Lung (tissue), 11 donors: ENCODE measurements at regions not wholly inside any gene's neighbourhood (a gene's known extent, or its start where the extent isn't known, plus 50 kb on each side); places are given as distances from the start of the nearest gene placed in this dataset.

ENCODE experiments used
- ATAC-seq: fragments of 200-7000 bp; cut with Tn5 transposase; one replicate; pipeline ENCODE4 v1.9.1; 2020; ENCODE audit warnings: moderate number of reproducible peaks; ENCODE audit not compliant: insufficient read depth, low FRiP score
- DNase-seq, 3 donors: peaks; one replicate each; pipeline ENCODE4 v3.0.0-alpha.2; 2013 to 2017
- H3K27ac ChIP-seq, 2 donors: one replicate each; pipeline ENCODE4 v1.5.1; 2013; ENCODE audit warnings: mild to moderate bottlenecking in 2 of 2, moderate library complexity in 2 of 2, control low read depth in 1 of 2, inconsistent platforms in 1 of 2, low read depth in 1 of 2, low read length in 1 of 2
- H3K27me3 ChIP-seq, 3 donors: one replicate each; pipeline ENCODE4 v1.5.1; 2013; ENCODE audit warnings: low read length in 2 of 3; ENCODE audit not compliant: control insufficient read depth in 3 of 3, insufficient read depth in 3 of 3
- H3K36me3 ChIP-seq, 4 donors: one replicate each; pipeline ENCODE4 v1.5.1; 2013; ENCODE audit warnings: low read length in 4 of 4, mild to moderate bottlenecking in 1 of 4, moderate library complexity in 1 of 4; ENCODE audit not compliant: control insufficient read depth in 4 of 4, insufficient read depth in 4 of 4
- H3K4me1 ChIP-seq, 5 donors: one replicate each; pipeline ENCODE4 v1.5.1; 2013; ENCODE audit warnings: low read length in 5 of 5, mild to moderate bottlenecking in 2 of 5, moderate library complexity in 1 of 5; ENCODE audit not compliant: control insufficient read depth in 5 of 5, insufficient read depth in 5 of 5
- H3K4me3 ChIP-seq: one replicate; pipeline ENCODE4 v1.5.1; 2013; ENCODE audit warnings: mild to moderate bottlenecking, control low read depth, moderate library complexity
- H3K9ac ChIP-seq, 2 donors: one replicate each; pipeline ENCODE4 v1.5.1; 2013; ENCODE audit warnings: low read length in 2 of 2, control low read depth in 1 of 2; ENCODE audit not compliant: insufficient read depth in 1 of 2
- H3K9me3 ChIP-seq, 4 donors: one replicate each; pipeline ENCODE4 v1.5.1; 2013; ENCODE audit warnings: low read length in 3 of 4, mild to moderate bottlenecking in 1 of 4, moderate library complexity in 1 of 4; ENCODE audit not compliant: control insufficient read depth in 4 of 4, insufficient read depth in 3 of 4
- CTCF ChIP-seq: IDR thresholded peaks from 2 replicates; pipeline ENCODE4 v1.5.1; 2012; ENCODE audit warnings: mild to moderate bottlenecking; ENCODE audit errors: control extremely low read depth, extremely low read depth
- WGBS, 2 donors: extraction: QIAGEN DNeasy Blood & Tissue Kit; methylation state at CpG; one replicate each; pipeline ENCODE4 v1.1.7; 2013; 5-methylcytosine and 5-hydroxymethylcytosine counted together
- donor health status: control.
- donor health status: control.
- donor health status: Bipolar disorder and iron deficiency.
- donor health status: healthy.
- donor health status: DM: yes; HTN: yes; CAD: no.

- Histone ChIP-seq H3K36me3 (peaks cover 0 to 2% (median 0%) of the 10 kb centered on the region in 4 donors), H3K9ac (peak overlapping the region in 1 of 2 donors; percentile 60), H3K27ac (peak overlapping the region; percentile 32 to 55), H3K4me3 (peak overlapping the region; percentile 16), H3K4me1 (peaks cover 0 to 18% (median 2%) of the 10 kb centered on the region in 5 donors), H3K27me3 (no peaks in the 10 kb centered on the region), H3K9me3 (no peaks in the 10 kb centered on the region)
- no peak for TF ChIP-seq CTCF
- ATAC-seq (peak; percentile 3), DNase-seq (peak in 2 of 3 donors; percentile 82 to 88)
- 26 to 49% methylated on average over 37 to 50 of the region's 50 CpGs for WGBS, 2 donors
These were observed 101.4 kb upstream of the RAB6C start for GRCh38 chr2:129877795-129878775.

- Histone ChIP-seq H3K4me3 (no peak overlapping the region), H3K9me3 (no peaks in the 10 kb centered on the region), H3K36me3 (peaks cover 0 to 2% (median 0%) of the 10 kb centered on the region in 4 donors), H3K9ac (no peak overlapping the region), H3K27ac (no peak overlapping the region), H3K4me1 (peaks cover 0 to 18% (median 2%) of the 10 kb centered on the region in 5 donors), H3K27me3 (no peaks in the 10 kb centered on the region)
- 93 to 97% methylated on average over 9 of the region's 9 CpGs for WGBS, 2 donors
- DNase-seq = no peak
- ATAC-seq = no peak
- TF ChIP-seq CTCF = no peak
These were observed 99.8 kb upstream of the RAB6C start for GRCh38 chr2:129879614-129880180.

GRCh38 chr2:129880309-129880708 is 99.2 kb upstream of the RAB6C start:
- DNase-seq (no peak), ATAC-seq (no peak)
- Histone ChIP-seq H3K27ac (no peak overlapping the region), H3K36me3 (peaks cover 0 to 2% (median 0%) of the 10 kb centered on the region in 4 donors), H3K9ac (no peak overlapping the region), H3K27me3 (no peaks in the 10 kb centered on the region), H3K4me3 (no peak overlapping the region), H3K9me3 (no peaks in the 10 kb centered on the region), H3K4me1 (peaks cover 0 to 18% (median 2%) of the 10 kb centered on the region in 5 donors)
- TF ChIP-seq CTCF = no peak
- WGBS, 2 donors = 95 to 98% methylated on average over 5 of the region's 5 CpGs
